Stomach (tissue), 4 donors: ENCODE measurements at regions not wholly inside any gene's neighbourhood (a gene's known extent, or its start where the extent isn't known, plus 50 kb on each side); places are given as distances from the start of the nearest gene placed in this dataset.

Source experiments
- CTCF ChIP-seq, 7 experiments: fragments of 450-650 bp in 4 of 7; fragments of 200-600 bp in 3 of 7; sonication (generic) in 3 of 7; IDR thresholded peaks; one replicate each; pipeline ENCODE4 v1.5.1; 2016 to 2019; ENCODE audit warnings: antibody characterized with exemption in 7 of 7, control low read depth in 2 of 7, mild to moderate bottlenecking in 1 of 7
- POLR2A ChIP-seq, 4 donors: fragments of 450-650 bp; IDR thresholded peaks; one replicate each; pipeline ENCODE4 v1.6.1; 2016; ENCODE audit warnings: antibody characterized with exemption in 4 of 4, control low read depth in 2 of 4, mild to moderate bottlenecking in 1 of 4, moderate library complexity in 1 of 4

- TF ChIP-seq CTCF (IDR thresholded peaks at IDR 0.05) = no peak
- TF ChIP-seq POLR2A (IDR thresholded peaks at IDR 0.05) = no peak
These were observed 155.5 kb downstream of the OMA1 start for GRCh38 chr1:58391056-58391455.
